Liver (tissue), 3 donors: ENCODE measurements at regions not wholly inside any gene's neighbourhood (a gene's known extent, or its start where the extent isn't known, plus 50 kb on each side); places are given as distances from the start of the nearest gene placed in this dataset.

Experiments
- RXRA ChIP-seq, 2 donors: IDR thresholded peaks; 2 replicates each; pipeline ENCODE4 v1.6.1; 2017 to 2018; ENCODE audit warnings: antibody characterized with exemption in 2 of 2, mild to moderate bottlenecking in 1 of 2
- TAF1 ChIP-seq: conservative IDR thresholded peaks from 2 replicates; pipeline ENCODE4 v1.6.1; 2016; ENCODE audit warnings: antibody characterized with exemption, mild to moderate bottlenecking
- YY1 ChIP-seq: IDR thresholded peaks from 2 replicates; pipeline ENCODE4 v1.6.1; 2016; ENCODE audit warnings: antibody characterized with exemption, mild to moderate bottlenecking
- TF ChIP-seq, protein P1 (sequence below): fragments of 150-350 bp; IDR thresholded peaks from 2 replicates; pipeline ENCODE4 v1.5.1; 2017; ENCODE audit warnings: improper control_type of control experiment, low read depth, low read length; ENCODE audit not compliant: missing input control
- donor health status: healthy.
- donor health status: healthy.

DNA sequence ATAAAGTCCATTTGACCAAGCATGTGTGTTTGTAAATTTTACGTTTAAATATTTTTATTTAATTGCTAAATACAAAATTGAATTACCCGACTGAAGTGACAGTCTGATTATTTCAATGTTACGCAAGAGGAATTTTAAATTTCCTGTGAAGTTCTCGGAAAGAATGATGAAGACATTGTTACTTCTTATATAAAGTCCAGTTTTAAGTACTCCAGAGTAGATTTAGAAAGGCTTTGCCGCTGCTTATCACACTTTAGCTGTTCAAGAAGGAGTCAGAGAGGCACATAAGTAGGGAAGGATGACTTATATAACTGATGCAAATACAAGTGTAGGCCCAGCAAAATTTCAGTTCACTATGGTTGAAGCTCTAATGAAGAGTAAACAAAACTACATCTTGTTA is 265.1 kb upstream of the CITED2 start:
- TF ChIP-seq YY1 (no peak), TAF1 (no peak), RXRA (IDR thresholded peaks at IDR 0.05) (no peak)
- TF ChIP-seq, protein P1, sequence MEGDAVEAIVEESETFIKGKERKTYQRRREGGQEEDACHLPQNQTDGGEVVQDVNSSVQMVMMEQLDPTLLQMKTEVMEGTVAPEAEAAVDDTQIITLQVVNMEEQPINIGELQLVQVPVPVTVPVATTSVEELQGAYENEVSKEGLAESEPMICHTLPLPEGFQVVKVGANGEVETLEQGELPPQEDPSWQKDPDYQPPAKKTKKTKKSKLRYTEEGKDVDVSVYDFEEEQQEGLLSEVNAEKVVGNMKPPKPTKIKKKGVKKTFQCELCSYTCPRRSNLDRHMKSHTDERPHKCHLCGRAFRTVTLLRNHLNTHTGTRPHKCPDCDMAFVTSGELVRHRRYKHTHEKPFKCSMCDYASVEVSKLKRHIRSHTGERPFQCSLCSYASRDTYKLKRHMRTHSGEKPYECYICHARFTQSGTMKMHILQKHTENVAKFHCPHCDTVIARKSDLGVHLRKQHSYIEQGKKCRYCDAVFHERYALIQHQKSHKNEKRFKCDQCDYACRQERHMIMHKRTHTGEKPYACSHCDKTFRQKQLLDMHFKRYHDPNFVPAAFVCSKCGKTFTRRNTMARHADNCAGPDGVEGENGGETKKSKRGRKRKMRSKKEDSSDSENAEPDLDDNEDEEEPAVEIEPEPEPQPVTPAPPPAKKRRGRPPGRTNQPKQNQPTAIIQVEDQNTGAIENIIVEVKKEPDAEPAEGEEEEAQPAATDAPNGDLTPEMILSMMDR = no peak
